ENCODE measurements at regions not wholly inside any gene's neighbourhood (a gene's known extent, or its start where the extent isn't known, plus 50 kb on each side); places are given as distances from the start of the nearest gene placed in this dataset.

- no peaks in the 10 kb centered on the region for H3K9me1 ChIP-seq (replicated peaks; ENCODE audit: control insufficient read depth, extremely low read depth, insufficient read depth, low read length)
- no peak overlapping the region for H3K27ac ChIP-seq (ENCODE audit: insufficient read depth, low read depth, low read length)
- H3K27me3 ChIP-seq (ENCODE audit: control insufficient read depth in 2 of 2, insufficient read depth in 2 of 2, low read length in 2 of 2), result no peaks in the 10 kb centered on the region
- POLR2A ChIA-PET, result no interaction called here
- H3K79me2 ChIP-seq (ENCODE audit: control insufficient read depth, insufficient read depth, low read length), result no peaks in the 10 kb centered on the region
- FAIRE-seq, result no peak
- DNase-seq (ENCODE audit: low read depth, low spot score), result no peak
- CTCF ChIA-PET, result no interaction called here
- no peaks in the 10 kb centered on the region for H3K36me3 ChIP-seq (ENCODE audit: control insufficient read depth in 2 of 2, extremely low read depth in 1 of 2, insufficient read depth in 2 of 2, low read length in 2 of 2)
- H3K4me2 ChIP-seq (ENCODE audit: insufficient read depth, low read length), result no peak overlapping the region
- H4K20me1 ChIP-seq (replicated peaks; ENCODE audit: control insufficient read depth, extremely low read depth, insufficient read depth, low read length), result no peaks in the 10 kb centered on the region
- H3K9ac ChIP-seq (replicated peaks; ENCODE audit: extremely low read depth, insufficient read depth, low read length), result no peak overlapping the region
- BruUV-seq (replicated peaks), result no TSS peak
- no peaks in the 10 kb centered on the region for H3K9me3 ChIP-seq (replicated peaks; ENCODE audit: control insufficient read depth, insufficient read depth, low read length)
- H3K4me3 ChIP-seq (replicated peaks in 1 of 3; ENCODE audit: insufficient read depth in 1 of 3, low read depth in 1 of 3, low read length in 3 of 3), result no peak overlapping the region
- dilution Hi-C loops (cut with MboI; ENCODE audit: extremely low pct_ligation_motif_present, low sequenced_read_pairs) (no loop called here), intact Hi-C loops (cut with micrococcal nuclease) (no loop called here)
- no peaks in the 10 kb centered on the region for H3K4me1 ChIP-seq (ENCODE audit: control insufficient read depth, extremely low read depth, insufficient read depth, low read length)
- TF ChIP-seq POLR2A (IDR thresholded peaks at IDR 0.05; ENCODE audit: low read depth, low read length) (no peak), POLR2AphosphoS5 (IDR thresholded peaks at IDR 0.05; ENCODE audit: insufficient read depth, low read depth, low read length) (no peak), GATA2 (IDR thresholded peaks at IDR 0.05; ENCODE audit: insufficient read depth, insufficient read length, low read depth, low read length) (no peak), FOS (IDR thresholded peaks at IDR 0.05; ENCODE audit: borderline replicate concordance, insufficient read depth, low read length) (no peak), CTCF (IDR thresholded peaks at IDR 0.05; ENCODE audit: extremely low read depth in 1 of 2, insufficient read depth in 1 of 2, low read depth in 1 of 2, low read length in 2 of 2) (no peak), MYC (IDR thresholded peaks at IDR 0.05; ENCODE audit: low read depth, low read length) (no peak), EZH2 (IDR thresholded peaks at IDR 0.05; ENCODE audit: borderline replicate concordance, low read depth, low read length, severe bottlenecking) (no peak), JUN (IDR thresholded peaks at IDR 0.05; ENCODE audit: borderline replicate concordance, insufficient read depth, insufficient read length, low read depth) (no peak)
- TF ChIP-seq, protein P1, sequence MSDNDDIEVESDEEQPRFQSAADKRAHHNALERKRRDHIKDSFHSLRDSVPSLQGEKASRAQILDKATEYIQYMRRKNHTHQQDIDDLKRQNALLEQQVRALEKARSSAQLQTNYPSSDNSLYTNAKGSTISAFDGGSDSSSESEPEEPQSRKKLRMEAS (IDR thresholded peaks at IDR 0.05; ENCODE audit: insufficient read depth, insufficient read length), result no peak
- no peak overlapping the region for H2AFZ ChIP-seq (ENCODE audit: low read depth, low read length)
These were observed 976.7 kb upstream of the MANEA start for GRCh38 chr6:94600636-94601035.
